Ishikawa (cell line): ENCODE measurements at regions not wholly inside any gene's neighbourhood (a gene's known extent, or its start where the extent isn't known, plus 50 kb on each side); places are given as distances from the start of the nearest gene placed in this dataset.

Experiments
- EP300 ChIP-seq: IDR thresholded peaks from 2 replicates; pipeline ENCODE4 v1.6.1; 2012; ENCODE audit warnings: borderline replicate concordance
- MAX ChIP-seq: IDR thresholded peaks from 2 replicates; pipeline ENCODE4 v1.6.1; 2012
- NFIC ChIP-seq: IDR thresholded peaks from 2 replicates; pipeline ENCODE4 v1.6.1; 2012
- RAD21 ChIP-seq: IDR thresholded peaks from 2 replicates; pipeline ENCODE4 v1.6.1; 2012; ENCODE audit warnings: low read depth
- REST ChIP-seq: IDR thresholded peaks from 2 replicates; pipeline ENCODE4 v1.6.1; 2012; ENCODE audit warnings: low read depth, mild to moderate bottlenecking
- TAF1 ChIP-seq: IDR thresholded peaks from 2 replicates; pipeline ENCODE4 v1.6.1; 2012; ENCODE audit warnings: low read depth, mild to moderate bottlenecking
- TCF12 ChIP-seq: IDR thresholded peaks from 2 replicates; pipeline ENCODE4 v1.6.1; 2012; ENCODE audit warnings: low read depth
- TEAD4 ChIP-seq: IDR thresholded peaks from 2 replicates; pipeline ENCODE4 v1.6.1; 2012

DNA sequence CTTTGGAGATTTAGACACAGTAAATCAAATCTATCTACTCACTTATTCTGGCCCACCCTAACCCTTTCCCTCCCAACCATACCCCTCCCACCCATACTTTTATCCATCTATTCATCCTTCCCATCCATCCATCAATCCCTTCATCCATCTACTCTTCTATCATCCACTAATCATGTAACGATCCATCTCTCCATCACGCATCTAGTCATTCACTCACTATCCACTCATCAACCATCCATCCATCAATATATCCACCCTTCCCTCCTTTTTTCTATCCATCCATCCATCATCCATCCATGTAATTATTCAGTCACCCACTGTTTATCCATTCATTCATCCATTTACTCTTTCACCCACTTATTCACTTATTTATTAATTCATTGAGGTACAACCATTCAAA lies 74.0 kb downstream of the FOXD2 start:
- TF ChIP-seq EP300 (no peak), TAF1 (no peak), MAX (no peak), TEAD4 (no peak), NFIC (no peak), TCF12 (no peak), REST (no peak), RAD21 (no peak)
